ENCODE measurements at regions not wholly inside any gene's neighbourhood (a gene's known extent, or its start where the extent isn't known, plus 50 kb on each side); places are given as distances from the start of the nearest gene placed in this dataset.

GRCh38 chr4:96241819-96242218 is 401.9 kb downstream of the PDHA2 start:
- Histone ChIP-seq H3K9me3 (ENCODE audit: low read length) (no peaks in the 10 kb centered on the region), H3K4me2 (ENCODE audit: low read length) (no peak overlapping the region), H3K9me2 (ENCODE audit: low read depth, low read length) (no peaks in the 10 kb centered on the region), H2AFZ (ENCODE audit: low read length) (no peak overlapping the region), H3K9ac (ENCODE audit: low read length) (no peak overlapping the region), H3K4me1 (ENCODE audit: insufficient read depth, low read length, severe bottlenecking) (no peaks in the 10 kb centered on the region), H3K79me2 (ENCODE audit: insufficient read depth, low read length) (no peaks in the 10 kb centered on the region), H3K27me3 (ENCODE audit: insufficient read depth, low read length) (no peaks in the 10 kb centered on the region), H3K4me3 (ENCODE audit: low read depth, low read length, poor library complexity, severe bottlenecking) (no peak overlapping the region), H3K27ac (ENCODE audit: low read depth, low read length, poor library complexity, severe bottlenecking) (no peak overlapping the region), H4K20me1 (ENCODE audit: insufficient read depth, low read length) (no peaks in the 10 kb centered on the region), H3F3A (ENCODE audit: insufficient read depth, low read length) (no peaks in the 10 kb centered on the region), H3K36me3 (ENCODE audit: insufficient read depth, low read length) (no peaks in the 10 kb centered on the region)
- TF ChIP-seq EZH2 (IDR thresholded peaks at IDR 0.05; ENCODE audit: borderline replicate concordance, low read length) (no peak), CTCF (IDR thresholded peaks at IDR 0.05; ENCODE audit: low read length) (no peak)

DNA sequence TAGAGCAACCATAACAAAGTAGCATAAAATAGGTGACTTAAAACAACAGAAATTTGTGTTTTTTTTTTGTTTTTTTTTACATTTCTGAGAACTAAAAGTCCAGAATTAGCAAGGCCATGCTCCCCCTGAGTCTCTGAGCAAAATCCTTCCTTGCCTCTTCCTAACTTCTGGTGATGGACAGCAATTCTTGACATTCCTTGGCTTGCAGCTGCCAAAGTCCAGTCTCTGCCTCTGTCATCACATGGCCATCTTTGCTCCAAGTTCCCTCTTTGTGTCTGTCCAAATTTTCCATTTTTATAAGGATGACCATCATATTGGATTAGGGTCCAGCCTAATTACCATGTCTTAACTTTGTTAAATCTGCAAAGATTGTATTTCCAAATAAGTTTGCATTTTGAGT is 407.2 kb downstream of the PDHA2 start:
- Histone ChIP-seq H3K9me3 (ENCODE audit: low read length) (no peaks in the 10 kb centered on the region), H3K27ac (ENCODE audit: low read depth, low read length, poor library complexity, severe bottlenecking) (no peak overlapping the region), H3K4me2 (ENCODE audit: low read length) (no peak overlapping the region), H3K79me2 (ENCODE audit: insufficient read depth, low read length) (no peaks in the 10 kb centered on the region), H3K27me3 (ENCODE audit: insufficient read depth, low read length) (no peaks in the 10 kb centered on the region), H3K9me2 (ENCODE audit: low read depth, low read length) (no peaks in the 10 kb centered on the region), H2AFZ (ENCODE audit: low read length) (no peak overlapping the region), H3K9ac (ENCODE audit: low read length) (no peak overlapping the region), H3F3A (ENCODE audit: insufficient read depth, low read length) (no peaks in the 10 kb centered on the region), H3K4me3 (ENCODE audit: low read depth, low read length, poor library complexity, severe bottlenecking) (no peak overlapping the region), H4K20me1 (ENCODE audit: insufficient read depth, low read length) (no peaks in the 10 kb centered on the region), H3K36me3 (ENCODE audit: insufficient read depth, low read length) (no peaks in the 10 kb centered on the region), H3K4me1 (ENCODE audit: insufficient read depth, low read length, severe bottlenecking) (no peaks in the 10 kb centered on the region)
- no peak for TF ChIP-seq EZH2 (IDR thresholded peaks at IDR 0.05; ENCODE audit: borderline replicate concordance, low read length)
- TF ChIP-seq CTCF (IDR thresholded peaks at IDR 0.05; ENCODE audit: low read length) = no peak

GRCh38 chr4:96248225-96248624 is 408.3 kb downstream of the PDHA2 start:
- Histone ChIP-seq H3K9me3 (ENCODE audit: low read length) (no peaks in the 10 kb centered on the region), H3K27me3 (ENCODE audit: insufficient read depth, low read length) (no peaks in the 10 kb centered on the region), H3K9ac (ENCODE audit: low read length) (no peak overlapping the region), H4K20me1 (ENCODE audit: insufficient read depth, low read length) (no peaks in the 10 kb centered on the region), H3K36me3 (ENCODE audit: insufficient read depth, low read length) (no peaks in the 10 kb centered on the region), H3K4me3 (ENCODE audit: low read depth, low read length, poor library complexity, severe bottlenecking) (no peak overlapping the region), H3K4me2 (ENCODE audit: low read length) (no peak overlapping the region), H3K4me1 (ENCODE audit: insufficient read depth, low read length, severe bottlenecking) (no peaks in the 10 kb centered on the region), H2AFZ (ENCODE audit: low read length) (no peak overlapping the region), H3F3A (ENCODE audit: insufficient read depth, low read length) (no peaks in the 10 kb centered on the region), H3K27ac (ENCODE audit: low read depth, low read length, poor library complexity, severe bottlenecking) (no peak overlapping the region), H3K79me2 (ENCODE audit: insufficient read depth, low read length) (no peaks in the 10 kb centered on the region), H3K9me2 (ENCODE audit: low read depth, low read length) (no peaks in the 10 kb centered on the region)
- TF ChIP-seq CTCF (IDR thresholded peaks at IDR 0.05; ENCODE audit: low read length) (no peak), EZH2 (IDR thresholded peaks at IDR 0.05; ENCODE audit: borderline replicate concordance, low read length) (no peak)
